GM12865 (cell line): ENCODE measurements at regions not wholly inside any gene's neighbourhood (a gene's known extent, or its start where the extent isn't known, plus 50 kb on each side); places are given as distances from the start of the nearest gene placed in this dataset.

Experiments used
- DNase-seq: peaks from one replicate; pipeline ENCODE4 v3.0.0; 2010; ENCODE audit warnings: low read depth
- H3K4me3 ChIP-seq: 2 replicates; pipeline ENCODE4 v1.5.1; 2011; ENCODE audit warnings: mild to moderate bottlenecking, low read depth, low read length, control low read depth
- CTCF ChIP-seq: IDR thresholded peaks from 2 replicates; pipeline ENCODE4 v1.5.1; 2011; ENCODE audit warnings: low read length, control low read depth, low read depth, inconsistent platforms; ENCODE audit not compliant: insufficient read depth; ENCODE audit errors: missing control alignments

DNA sequence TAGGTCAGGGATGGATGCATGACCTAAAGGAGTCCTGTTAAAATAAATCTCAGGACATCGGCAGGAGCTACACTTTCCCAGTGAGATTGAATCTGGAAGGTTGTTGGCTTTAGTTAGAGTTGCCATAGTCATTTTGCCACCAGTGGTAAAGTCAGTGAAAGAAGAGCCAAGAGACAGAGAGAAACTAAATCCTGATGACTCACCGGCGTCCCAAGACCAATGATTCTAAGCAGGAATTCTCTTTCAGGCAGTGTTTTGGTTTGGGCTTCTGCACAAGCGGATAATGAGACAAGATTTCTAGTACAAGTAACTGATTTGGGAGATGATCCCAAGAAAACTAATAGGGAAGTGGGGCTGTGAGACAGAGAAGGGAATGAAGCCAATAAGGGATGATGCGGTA is 88.8 kb upstream of the ETS2 start:
- DNase-seq = no peak
- no peak for TF ChIP-seq CTCF
- H3K4me3 ChIP-seq = no peak overlapping the region

- no peak overlapping the region for H3K4me3 ChIP-seq
- no peak for TF ChIP-seq CTCF
- no peak for DNase-seq
Observed at GRCh38 chr21:38718481-38718880, 87.2 kb upstream of the ETS2 start.

DNA sequence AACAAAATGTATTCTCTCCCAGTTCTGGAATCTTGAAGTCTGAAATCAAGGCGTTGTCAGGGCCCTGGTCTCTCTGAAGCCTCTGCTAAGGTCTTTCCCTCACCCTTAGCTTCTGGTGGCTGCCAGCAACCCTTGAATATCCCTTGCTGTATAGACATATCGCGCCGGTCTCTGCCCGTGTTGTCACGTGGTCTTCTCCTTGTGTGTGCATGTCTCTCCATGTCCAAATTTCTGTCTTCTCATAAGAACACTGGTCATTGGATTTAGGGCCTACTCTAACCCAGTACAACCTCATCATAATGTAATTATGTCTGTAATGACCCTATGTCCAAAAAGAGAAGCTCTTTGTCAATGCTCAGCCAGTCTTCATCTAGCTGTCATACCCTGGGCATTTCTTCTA is 85.7 kb upstream of the ETS2 start:
- no peak overlapping the region for H3K4me3 ChIP-seq
- DNase-seq = no peak
- TF ChIP-seq CTCF = no peak

- DNase-seq = no peak
Observed at GRCh38 chr21:38721055-38721454, 84.7 kb upstream of the ETS2 start.

GRCh38 chr21:38721958-38722357 is 83.8 kb upstream of the ETS2 start:
- TF ChIP-seq CTCF = no peak
- no peak for DNase-seq
- H3K4me3 ChIP-seq = no peak overlapping the region

More at GRCh38 chr21:38721055-38721454, 84.7 kb upstream of the ETS2 start:
- H3K4me3 ChIP-seq = no peak overlapping the region
- no peak for TF ChIP-seq CTCF

- TF ChIP-seq CTCF = no peak
- no peak for DNase-seq
- no peak overlapping the region for H3K4me3 ChIP-seq
Observed at GRCh38 chr21:38725196-38726157, 80.3 kb upstream of the ETS2 start.

DNA sequence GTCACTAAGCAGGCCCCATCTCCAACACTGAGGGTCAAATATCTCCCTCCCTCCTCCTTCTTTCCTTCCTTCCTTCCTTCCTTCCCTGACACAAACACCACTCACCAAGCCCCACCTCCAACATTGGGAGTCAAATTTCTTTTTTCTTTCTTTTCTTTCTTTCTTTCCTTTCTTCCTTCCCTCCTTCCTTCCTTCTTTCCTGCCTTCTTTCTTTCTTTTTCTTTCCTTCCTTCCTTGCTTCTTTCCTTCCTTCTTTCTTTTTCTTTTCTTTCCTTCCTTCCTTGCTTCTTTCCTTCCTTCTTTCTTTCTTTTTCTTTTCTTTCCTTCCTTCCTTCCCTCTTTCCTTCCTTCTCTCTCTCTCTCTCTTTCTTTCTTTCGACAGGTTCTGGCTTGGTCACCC is 79.2 kb upstream of the ETS2 start:
- no peak overlapping the region for H3K4me3 ChIP-seq
- TF ChIP-seq CTCF = no peak
- no peak for DNase-seq
